Adrenal gland (tissue), 9 donors: ENCODE measurements at regions not wholly inside any gene's neighbourhood (a gene's known extent, or its start where the extent isn't known, plus 50 kb on each side); places are given as distances from the start of the nearest gene placed in this dataset.

Source experiments
- DNase-seq, 7 donors: peaks; one replicate each; pipeline ENCODE4 v3.0.0-alpha.2; 2019 to 2020
- H3K27ac ChIP-seq, 5 donors: fragments of 200-600 bp; sonication (generic) in 4 of 5; 1 replicate in 3 of 5; 2 replicates in 2 of 5; pipeline versions ENCODE4 v1.5.1 to v1.8.0; 2016 to 2020; ENCODE audit warnings: mild to moderate bottlenecking in 1 of 5
- H3K27me3 ChIP-seq: fragments of 200-600 bp; 2 replicates; pipeline ENCODE4 v1.8.0; 2021
- H3K36me3 ChIP-seq, 2 donors: fragments of 200-600 bp; replicated peaks in 1 of 2; 1 replicate in 1 of 2; 2 replicates in 1 of 2; pipeline versions ENCODE4 v1.5.1 to v1.8.0; 2018 to 2022
- H3K4me1 ChIP-seq, 2 donors: fragments of 200-600 bp; replicated peaks in 1 of 2; 1 replicate in 1 of 2; 2 replicates in 1 of 2; pipeline versions ENCODE4 v1.5.1 to v1.8.0; 2018 to 2021
- H3K4me3 ChIP-seq, 4 donors: fragments of 200-600 bp; sonication (generic) in 3 of 4; one replicate each; pipeline ENCODE4 v1.5.1; 2016 to 2018
- H3K9me3 ChIP-seq, 3 donors: fragments of 200-600 bp; sonication (generic) in 1 of 3; replicated peaks in 1 of 3; 1 replicate in 2 of 3; 2 replicates in 1 of 3; pipeline versions ENCODE4 v1.5.1 to v1.8.0; 2016 to 2021
- POLR2A ChIP-seq, 2 donors: fragments of 450-650 bp; IDR thresholded peaks; one replicate each; pipeline ENCODE4 v1.6.1; 2017; ENCODE audit warnings: antibody characterized with exemption in 2 of 2, mild to moderate bottlenecking in 2 of 2, moderate library complexity in 1 of 2
- WGBS, 4 donors: extraction: QIAGEN DNeasy Blood & Tissue Kit in 2 of 4; methylation state at CpG; one replicate each; pipeline versions ENCODE4 v1.1.5 to v1.1.7; 2013 to 2017; 5-methylcytosine and 5-hydroxymethylcytosine counted together
- intact Hi-C, 2 donors: fragments of 100-400 bp; cut with DNase I; formaldehyde crosslinking; loops; one replicate each; pipeline versions ENCODE4 v1.14.1 to v1.15.0; 2022 to 2023
- TF ChIP-seq, protein P1 (sequence below), 6 experiments: fragments of 450-650 bp in 4 of 6; fragments of 200-600 bp in 2 of 6; sonication (generic) in 1 of 6; IDR thresholded peaks; 1 replicate in 5 of 6; 2 replicates in 1 of 6; pipeline versions ENCODE4 v1.5.1 to v1.8.0; 2016 to 2021; ENCODE audit warnings: antibody characterized with exemption in 6 of 6, mild to moderate bottlenecking in 2 of 6, moderate library complexity in 1 of 6
- donor health status: healthy with polysubstance abuse.
- donor health status: Bipolar disorder and iron deficiency.
- donor health status: DM: yes; HTN: yes; CAD: no.
- donor health status: DM: no; HTN: no; CAD: no.
- donor health status: DM: no; HTN: no; CAD: no.

DNA sequence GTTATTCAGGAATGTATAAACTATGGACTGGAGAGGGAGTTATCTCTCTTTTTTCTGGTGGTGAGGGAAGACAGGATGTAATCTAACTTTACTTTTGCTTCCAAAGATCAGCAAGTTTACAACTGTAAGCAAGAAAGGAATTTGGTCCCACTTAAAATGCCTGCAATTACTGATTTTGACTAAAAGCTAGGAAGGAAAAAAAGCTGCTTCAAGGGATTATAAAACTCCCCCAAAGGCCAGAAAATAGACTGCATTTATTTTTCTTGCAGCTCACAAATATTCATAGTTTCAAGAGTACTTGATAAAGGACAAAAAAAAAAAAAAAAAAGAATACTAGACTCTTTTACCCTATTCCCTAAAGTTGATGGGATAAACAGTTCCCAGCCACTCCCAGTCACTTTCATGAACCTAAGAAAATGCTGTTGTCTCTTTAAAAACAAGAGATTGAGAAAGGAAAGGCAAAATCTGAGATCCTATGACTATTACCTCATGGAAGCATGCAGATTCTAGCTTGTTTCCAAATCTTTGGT is 128.7 kb upstream of the BMP4 start:
- no peak for TF ChIP-seq POLR2A (IDR thresholded peaks at IDR 0.05)
- TF ChIP-seq, protein P1, sequence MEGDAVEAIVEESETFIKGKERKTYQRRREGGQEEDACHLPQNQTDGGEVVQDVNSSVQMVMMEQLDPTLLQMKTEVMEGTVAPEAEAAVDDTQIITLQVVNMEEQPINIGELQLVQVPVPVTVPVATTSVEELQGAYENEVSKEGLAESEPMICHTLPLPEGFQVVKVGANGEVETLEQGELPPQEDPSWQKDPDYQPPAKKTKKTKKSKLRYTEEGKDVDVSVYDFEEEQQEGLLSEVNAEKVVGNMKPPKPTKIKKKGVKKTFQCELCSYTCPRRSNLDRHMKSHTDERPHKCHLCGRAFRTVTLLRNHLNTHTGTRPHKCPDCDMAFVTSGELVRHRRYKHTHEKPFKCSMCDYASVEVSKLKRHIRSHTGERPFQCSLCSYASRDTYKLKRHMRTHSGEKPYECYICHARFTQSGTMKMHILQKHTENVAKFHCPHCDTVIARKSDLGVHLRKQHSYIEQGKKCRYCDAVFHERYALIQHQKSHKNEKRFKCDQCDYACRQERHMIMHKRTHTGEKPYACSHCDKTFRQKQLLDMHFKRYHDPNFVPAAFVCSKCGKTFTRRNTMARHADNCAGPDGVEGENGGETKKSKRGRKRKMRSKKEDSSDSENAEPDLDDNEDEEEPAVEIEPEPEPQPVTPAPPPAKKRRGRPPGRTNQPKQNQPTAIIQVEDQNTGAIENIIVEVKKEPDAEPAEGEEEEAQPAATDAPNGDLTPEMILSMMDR (IDR thresholded peaks at IDR 0.05): no peak
- Histone ChIP-seq H3K27me3 (no peaks in the 10 kb centered on the region), H3K4me1 (peaks cover 0 to 4% of the 10 kb centered on the region in 2 donors), H3K27ac (no peak overlapping the region), H3K36me3 (no peaks in the 10 kb centered on the region), H3K9me3 (no peaks in the 10 kb centered on the region), H3K4me3 (no peak overlapping the region)
- DNase-seq: no peak
- intact Hi-C loops: loop anchor here in 1 of 2 donors (5.0 kb wide), 1 partner anchor 87 kb away; no protein-coding TSS in a partner anchor

DNA sequence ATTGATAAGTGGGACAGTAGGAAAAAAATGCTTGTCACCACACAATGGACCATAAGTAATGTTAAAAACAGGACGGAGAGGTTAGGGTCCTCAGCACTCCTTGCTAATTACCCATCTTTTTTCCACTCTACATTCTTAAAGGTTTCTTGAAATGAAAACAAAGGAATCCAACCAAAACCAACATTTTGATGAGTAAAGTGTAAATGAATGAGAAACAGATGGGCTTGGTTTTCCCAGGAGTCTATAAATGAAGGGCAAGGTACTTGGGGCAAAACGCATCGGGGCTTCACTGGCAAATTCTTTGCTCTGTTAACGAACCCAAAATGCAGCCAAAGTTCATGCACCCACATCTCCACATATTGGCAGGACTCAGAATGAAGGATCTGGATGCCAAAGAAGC is 129.2 kb upstream of the BMP4 start:
- Histone ChIP-seq H3K4me3 (no peak overlapping the region), H3K4me1 (peaks cover 0 to 4% of the 10 kb centered on the region in 2 donors), H3K27me3 (no peaks in the 10 kb centered on the region), H3K27ac (no peak overlapping the region), H3K36me3 (no peaks in the 10 kb centered on the region), H3K9me3 (no peaks in the 10 kb centered on the region)
- TF ChIP-seq POLR2A (IDR thresholded peaks at IDR 0.05): no peak
- TF ChIP-seq, protein P1 (IDR thresholded peaks at IDR 0.05): no peak
- 68 to 86% (median 80%) methylated on average over 4 of the region's 4 CpGs for WGBS, 4 donors
- DNase-seq: no peak
- intact Hi-C loops: loop anchor here in 1 of 2 donors (5.0 kb wide), 1 partner anchor 86 kb away; no protein-coding TSS in a partner anchor

DNA sequence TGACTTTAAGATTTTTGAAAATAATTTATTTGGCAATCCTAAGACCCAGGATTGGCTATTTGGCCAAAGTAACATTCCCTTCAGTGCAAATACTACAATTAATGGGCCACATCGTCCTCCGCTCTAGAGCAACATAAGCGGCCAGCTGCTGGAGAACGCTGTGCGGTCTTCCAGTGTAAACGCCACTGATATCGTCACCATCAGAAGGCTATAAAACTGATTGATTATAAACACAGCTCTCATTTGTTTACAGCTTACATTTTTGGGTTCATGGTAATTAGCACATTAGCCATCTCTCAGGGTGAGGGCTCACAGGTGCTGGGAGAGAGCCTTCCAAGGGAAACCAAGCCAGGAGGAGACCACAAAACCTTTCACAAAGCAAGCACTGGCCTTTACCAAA is 130.1 kb upstream of the BMP4 start:
- TF ChIP-seq, protein P1 (IDR thresholded peaks at IDR 0.05): no peak
- H3K27me3 ChIP-seq: no peaks in the 10 kb centered on the region
- H3K4me1 ChIP-seq: peaks cover 0 to 4% of the 10 kb centered on the region in 2 donors
- no peak for DNase-seq
- H3K9me3 ChIP-seq: no peaks in the 10 kb centered on the region
- H3K27ac ChIP-seq: no peak overlapping the region
- WGBS, 4 donors: 70 to 93% (median 84%) methylated on average over 7 of the region's 7 CpGs
- no peaks in the 10 kb centered on the region for H3K36me3 ChIP-seq
- no peak overlapping the region for H3K4me3 ChIP-seq
- intact Hi-C loops: loop anchor here in 1 of 2 donors (5.0 kb wide), 1 partner anchor 86 kb away; no protein-coding TSS in a partner anchor

DNA sequence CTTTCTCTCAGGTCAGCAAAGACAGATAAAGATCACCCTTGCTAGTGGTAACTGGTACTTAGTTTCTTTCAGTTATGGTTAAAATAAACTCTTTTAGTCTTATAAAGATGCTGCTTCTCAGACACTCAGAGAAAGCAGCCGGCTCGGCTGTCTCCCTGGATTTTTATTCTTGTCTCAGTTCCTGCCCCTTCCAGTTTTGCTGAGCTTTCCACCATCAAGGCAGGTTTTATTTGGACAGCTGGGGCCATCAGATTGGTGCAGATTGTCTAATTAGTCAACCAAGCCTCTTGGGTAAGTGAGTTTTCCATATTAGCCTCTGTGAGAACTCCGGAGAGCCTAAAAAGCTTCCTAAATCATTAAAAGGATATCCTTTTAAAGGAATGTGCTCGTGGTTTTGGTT is 130.8 kb upstream of the BMP4 start:
- H3K27ac ChIP-seq: no peak overlapping the region
- no peaks in the 10 kb centered on the region for H3K27me3 ChIP-seq
- no peaks in the 10 kb centered on the region for H3K9me3 ChIP-seq
- no peak overlapping the region for H3K4me3 ChIP-seq
- peaks cover 0 to 4% of the 10 kb centered on the region in 2 donors for H3K4me1 ChIP-seq
- 43 to 71% (median 44%) methylated on average over 4 of the region's 4 CpGs for WGBS, 4 donors
- no peak for DNase-seq
- intact Hi-C loops: loop anchor here in 1 of 2 donors (5.0 kb wide), 1 partner anchor 85 kb away; no protein-coding TSS in a partner anchor
- TF ChIP-seq, protein P1 (IDR thresholded peaks at IDR 0.05): no peak
- TF ChIP-seq POLR2A (IDR thresholded peaks at IDR 0.05): no peak
- H3K36me3 ChIP-seq: no peaks in the 10 kb centered on the region
